ENCODE measurements at regions not wholly inside any gene's neighbourhood (a gene's known extent, or its start where the extent isn't known, plus 50 kb on each side); places are given as distances from the start of the nearest gene placed in this dataset.

- Histone ChIP-seq H3K4me3 (no peak overlapping the region), H3K36me3 (no peaks in the 10 kb centered on the region), H3K27ac (no peak overlapping the region), H3K4me1 (replicated peaks) (no peaks in the 10 kb centered on the region), H3K9me3 (no peaks in the 10 kb centered on the region), H3K27me3 (replicated peaks; ENCODE audit: insufficient read depth) (no peaks in the 10 kb centered on the region)
- intact Hi-C loops (cut with DNase I), result no loop called here
- TF ChIP-seq POLR2AphosphoS5 (IDR thresholded peaks at IDR 0.05) (no peak), POLR2A (IDR thresholded peaks at IDR 0.05) (no peak), CTCF (IDR thresholded peaks at IDR 0.05) (no peak)
- DNase-seq (ENCODE audit: low spot score), result no peak
- WGBS, result 33% methylated on average over 9 of the region's 9 CpGs
These were observed 362.1 kb downstream of the PLOD2 start for GRCh38 chr3:145798696-145799537.

GRCh38 chr3:145801696-145802095, 359.3 kb downstream of the PLOD2 start:
- no peak overlapping the region for H3K4me3 ChIP-seq
- no peaks in the 10 kb centered on the region for H3K9me3 ChIP-seq
- no peaks in the 10 kb centered on the region for H3K4me1 ChIP-seq (replicated peaks)
- TF ChIP-seq CTCF (IDR thresholded peaks at IDR 0.05), result no peak
- TF ChIP-seq POLR2A (IDR thresholded peaks at IDR 0.05), result no peak
- TF ChIP-seq POLR2AphosphoS5 (IDR thresholded peaks at IDR 0.05), result no peak
- no peak for DNase-seq (ENCODE audit: low spot score)
- no peaks in the 10 kb centered on the region for H3K36me3 ChIP-seq
- intact Hi-C loops (cut with DNase I), result no loop called here
- no peak overlapping the region for H3K27ac ChIP-seq
- H3K27me3 ChIP-seq (replicated peaks; ENCODE audit: insufficient read depth), result no peaks in the 10 kb centered on the region

GRCh38 chr3:145807990-145808389, 353.0 kb downstream of the PLOD2 start:
- no peak for DNase-seq (ENCODE audit: low spot score)
- Histone ChIP-seq H3K27ac (no peak overlapping the region), H3K4me3 (no peak overlapping the region), H3K4me1 (replicated peaks) (no peaks in the 10 kb centered on the region), H3K9me3 (no peaks in the 10 kb centered on the region), H3K27me3 (replicated peaks; ENCODE audit: insufficient read depth) (no peaks in the 10 kb centered on the region), H3K36me3 (no peaks in the 10 kb centered on the region)
- intact Hi-C loops (cut with DNase I), result no loop called here
- TF ChIP-seq POLR2AphosphoS5 (IDR thresholded peaks at IDR 0.05), result no peak
- no peak for TF ChIP-seq CTCF (IDR thresholded peaks at IDR 0.05)
- no peak for TF ChIP-seq POLR2A (IDR thresholded peaks at IDR 0.05)
- WGBS, result 37% methylated on average over 3 of the region's 3 CpGs

- intact Hi-C loops (cut with DNase I), result no loop called here
- H3K4me1 ChIP-seq (replicated peaks), result no peaks in the 10 kb centered on the region
- 93% methylated on average over 5 of the region's 5 CpGs for WGBS
- TF ChIP-seq POLR2AphosphoS5 (IDR thresholded peaks at IDR 0.05) (no peak), CTCF (IDR thresholded peaks at IDR 0.05) (no peak), POLR2A (IDR thresholded peaks at IDR 0.05) (no peak)
- no peak overlapping the region for H3K4me3 ChIP-seq
- no peak for DNase-seq (ENCODE audit: low spot score)
- no peaks in the 10 kb centered on the region for H3K27me3 ChIP-seq (replicated peaks; ENCODE audit: insufficient read depth)
- no peak overlapping the region for H3K27ac ChIP-seq
- H3K36me3 ChIP-seq, result no peaks in the 10 kb centered on the region
- H3K9me3 ChIP-seq, result no peaks in the 10 kb centered on the region
These were observed 348.6 kb downstream of the PLOD2 start for GRCh38 chr3:145812391-145812790.
